Natural killer cell treated with Interleukin-12 subunit alpha and Interleukin-12 subunit beta and Interleukin-15 and Interleukin-18, amount 100 ng/mL, for 72 hours (primary cell): ENCODE measurements at regions not wholly inside any gene's neighbourhood (a gene's known extent, or its start where the extent isn't known, plus 50 kb on each side); places are given as distances from the start of the nearest gene placed in this dataset.
"Not testable (repeated sequence)": the region's sequence is repeated elsewhere in the genome, so short reads cannot be mapped to it uniquely, and the experiment has no call there.

Experiments
- ATAC-seq, 2 donors: fragments of 150-1000 bp; cut with Tn5 transposase in 1 of 2; sonication (Bioruptor Pico), chemical (Tn5 transposase) in 1 of 2; 2 replicates each; pipeline ENCODE4 v1.10.0; 2021
- DNase-seq: peaks from one replicate; pipeline ENCODE4 v3.0.0; 2022; ENCODE audit warnings: low spot score
- H3K27ac Mint-ChIP-seq, 2 donors: 1 replicate in 1 of 2; 2 replicates in 1 of 2; pipeline ENCODE4 v1.8.0; 2022; ENCODE audit warnings: mixed read lengths in 2 of 2, mild to moderate bottlenecking in 1 of 2, moderate library complexity in 1 of 2
- H3K27me3 Mint-ChIP-seq, 2 donors: 1 replicate in 1 of 2; 2 replicates in 1 of 2; pipeline ENCODE4 v1.8.0; 2022; ENCODE audit warnings: mixed read lengths in 2 of 2
- H3K36me3 Mint-ChIP-seq: one replicate; pipeline ENCODE4 v1.8.0; 2022; ENCODE audit warnings: mixed read lengths
- H3K4me1 Mint-ChIP-seq, 2 donors: 1 replicate in 1 of 2; 2 replicates in 1 of 2; pipeline ENCODE4 v1.8.0; 2022; ENCODE audit warnings: low read depth in 2 of 2, mixed read lengths in 2 of 2, mild to moderate bottlenecking in 1 of 2
- H3K4me3 Mint-ChIP-seq: one replicate; pipeline ENCODE4 v1.8.0; 2022; ENCODE audit warnings: mixed read lengths
- H3K9me3 Mint-ChIP-seq: 2 replicates; pipeline ENCODE4 v1.8.0; 2022; ENCODE audit warnings: mixed read lengths

DNA sequence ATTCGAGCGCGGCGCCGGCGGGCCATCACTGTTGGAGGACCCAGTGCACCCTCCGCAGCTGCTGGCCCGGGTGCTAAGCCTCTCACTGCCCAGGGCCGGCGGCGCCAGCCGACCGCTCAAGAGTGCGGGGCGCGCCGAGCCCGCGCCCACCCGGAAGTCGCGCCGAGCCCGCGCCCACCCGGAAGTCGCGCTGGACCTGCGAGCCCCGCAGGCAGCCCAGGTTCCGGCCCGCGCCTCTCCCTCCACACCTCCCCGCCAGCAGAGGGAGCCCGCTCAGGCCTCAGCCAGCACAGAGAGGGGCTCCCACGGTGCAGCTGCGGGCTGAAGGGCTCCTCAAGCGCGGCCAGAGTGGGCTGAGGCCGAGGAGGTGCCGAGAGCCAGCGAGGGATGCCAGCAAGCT, 170.8 kb downstream of the GTF2H2C_2 start:
- H3K27ac Mint-ChIP-seq, H3K36me3 Mint-ChIP-seq, H3K4me1 Mint-ChIP-seq, H3K9me3 Mint-ChIP-seq, H3K27me3 Mint-ChIP-seq, ATAC-seq, H3K4me3 Mint-ChIP-seq: not testable (repeated sequence)
- DNase-seq, result peak; percentile 61
